ENCODE measurements at regions not wholly inside any gene's neighbourhood (a gene's known extent, or its start where the extent isn't known, plus 50 kb on each side); places are given as distances from the start of the nearest gene placed in this dataset.
"Not testable (repeated sequence)": the region's sequence is repeated elsewhere in the genome, so short reads cannot be mapped to it uniquely, and the experiment has no call there.

- no peak for DNase-seq
These were observed 97.0 kb downstream of the PHETA1 start for GRCh38 chr12:111271674-111272418.

- no peak for DNase-seq
These were observed 98.1 kb downstream of the PHETA1 start for GRCh38 chr12:111270774-111271173.

GRCh38 chr12:111270239-111270638 is 98.7 kb downstream of the PHETA1 start:
- no peak for DNase-seq

GRCh38 chr12:111269718-111270117 is 99.2 kb downstream of the PHETA1 start:
- DNase-seq, result no peak

- DNase-seq, result peak; percentile 66
These were observed 99.9 kb downstream of the PHETA1 start for GRCh38 chr12:111268738-111269572.

GRCh38 chr12:111267144-111267543 is 101.8 kb downstream of the PHETA1 start:
- no peak for DNase-seq

- no peak for DNase-seq
These were observed 106.8 kb downstream of the PHETA1 start for GRCh38 chr12:111261911-111262676.

- no peak for DNase-seq
These were observed 108.2 kb downstream of the PHETA1 start for GRCh38 chr12:111260732-111261131.

- no peak for DNase-seq
These were observed 109.7 kb downstream of the PHETA1 start for GRCh38 chr12:111259231-111259630.

GRCh38 chr12:111258081-111258480 is 110.8 kb downstream of the PHETA1 start:
- DNase-seq, result not testable (repeated sequence)

GRCh38 chr12:111257435-111257902 is 111.4 kb downstream of the PHETA1 start:
- DNase-seq, result no peak

- no peak for DNase-seq
These were observed 112.1 kb downstream of the PHETA1 start for GRCh38 chr12:111256629-111257434.

- DNase-seq, result no peak
These were observed 113.6 kb downstream of the PHETA1 start for GRCh38 chr12:111255261-111255660.

- no peak for DNase-seq
These were observed 114.8 kb downstream of the PHETA1 start for GRCh38 chr12:111254106-111254505.

- no peak for DNase-seq
These were observed 115.7 kb downstream of the PHETA1 start for GRCh38 chr12:111253213-111253612.

- DNase-seq, result no peak
These were observed 117.1 kb downstream of the PHETA1 start for GRCh38 chr12:111251787-111252186.

- no peak for DNase-seq
These were observed 117.7 kb downstream of the PHETA1 start for GRCh38 chr12:111251058-111251730.

- no peak for DNase-seq
These were observed 118.5 kb downstream of the PHETA1 start for GRCh38 chr12:111250251-111250881.

- DNase-seq, result no peak
These were observed 119.1 kb downstream of the PHETA1 start for GRCh38 chr12:111249757-111250156.

GRCh38 chr12:111249018-111249370 is 119.9 kb downstream of the PHETA1 start:
- no peak for DNase-seq

Measured in stimulated activated CD8-positive, alpha-beta memory T cell treated with anti-CD3 and anti-CD28 coated beads, Interleukin-4, amount 100 ng/mL, for 48 hours (primary cell).